KMS-11 (cell line): ENCODE measurements at regions not wholly inside any gene's neighbourhood (a gene's known extent, or its start where the extent isn't known, plus 50 kb on each side); places are given as distances from the start of the nearest gene placed in this dataset.

Source experiments
- H2AFZ ChIP-seq: fragments of 200-600 bp; sonication (generic); 2 replicates; pipeline ENCODE4 v1.6.1; 2016; ENCODE audit warnings: antibody characterized with exemption, mixed run types, low read depth
- H3K27ac ChIP-seq: fragments of 200-600 bp; sonication (generic); 2 replicates; pipeline ENCODE4 v1.6.1; 2016; ENCODE audit warnings: mild to moderate bottlenecking, mixed run types
- H3K27me3 ChIP-seq: fragments of 200-600 bp; sonication (generic); 2 replicates; pipeline ENCODE4 v1.6.1; 2017; ENCODE audit warnings: mild to moderate bottlenecking, low read depth, mixed run types, moderate library complexity; ENCODE audit not compliant: insufficient read depth
- H3K36me3 ChIP-seq: fragments of 200-600 bp; sonication (generic); 2 replicates; pipeline ENCODE4 v1.6.1; 2017; ENCODE audit warnings: mild to moderate bottlenecking, mixed run types; ENCODE audit not compliant: insufficient read depth
- H3K4me1 ChIP-seq: fragments of 200-600 bp; sonication (generic); 2 replicates; pipeline ENCODE4 v1.6.1; 2016; ENCODE audit warnings: mild to moderate bottlenecking, low read depth, mixed run types; ENCODE audit not compliant: poor library complexity, severe bottlenecking
- H3K4me2 ChIP-seq: fragments of 200-600 bp; sonication (generic); 2 replicates; pipeline ENCODE4 v1.7.0; 2016; ENCODE audit warnings: mild to moderate bottlenecking, mixed run types
- H3K4me3 ChIP-seq: fragments of 200-600 bp; sonication (generic); IDR thresholded peaks from 2 replicates; pipeline ENCODE4 v1.6.1; 2017; ENCODE audit warnings: low read depth, low read length, mixed read lengths; ENCODE audit not compliant: insufficient read depth
- H3K79me2 ChIP-seq: fragments of 200-600 bp; sonication (generic); 2 replicates; pipeline ENCODE4 v1.6.1; 2016; ENCODE audit warnings: low read depth, mixed run types; ENCODE audit not compliant: insufficient read depth
- H3K9ac ChIP-seq: fragments of 200-600 bp; sonication (generic); 2 replicates; pipeline ENCODE4 v1.6.1; 2016; ENCODE audit warnings: mild to moderate bottlenecking, mixed run types
- H4K20me1 ChIP-seq: fragments of 200-600 bp; sonication (generic); 2 replicates; pipeline ENCODE4 v1.6.1; 2016; ENCODE audit warnings: mild to moderate bottlenecking, mixed run types; ENCODE audit not compliant: insufficient read depth
- CTCF ChIP-seq: fragments of 200-600 bp; sonication (generic); conservative IDR thresholded peaks from 2 replicates; pipeline ENCODE4 v1.6.1; 2017; ENCODE audit warnings: low read depth, mild to moderate bottlenecking, antibody characterized with exemption, low read length, moderate library complexity, mixed read lengths

DNA sequence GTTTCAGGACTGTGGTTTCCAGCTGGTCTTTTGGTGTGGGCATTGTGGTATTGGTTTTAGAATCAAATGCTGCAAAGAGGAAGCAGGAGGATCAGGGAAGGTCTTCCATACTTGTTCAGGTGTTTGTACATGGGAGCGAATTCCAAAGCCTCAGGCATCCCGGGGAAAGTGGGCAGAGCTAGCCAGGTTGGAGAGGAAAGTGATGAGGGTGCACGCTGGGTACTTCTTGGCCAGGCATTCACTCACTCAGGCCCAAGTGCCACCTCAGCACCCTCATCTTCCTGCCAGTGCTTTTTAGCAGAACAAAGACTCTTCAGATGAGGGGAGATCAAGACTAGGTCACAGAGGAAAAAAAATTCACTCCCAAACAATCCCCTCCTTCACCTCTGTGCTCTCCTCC, 241.1 kb upstream of the TBX18 start:
- no peak overlapping the region for H3K27ac ChIP-seq
- H2AFZ ChIP-seq: no peak overlapping the region
- H3K4me3 ChIP-seq: no peak overlapping the region
- H4K20me1 ChIP-seq: no peaks in the 10 kb centered on the region
- no peaks in the 10 kb centered on the region for H3K27me3 ChIP-seq
- no peak overlapping the region for H3K9ac ChIP-seq
- H3K79me2 ChIP-seq: no peaks in the 10 kb centered on the region
- no peak overlapping the region for H3K4me2 ChIP-seq
- H3K36me3 ChIP-seq: no peaks in the 10 kb centered on the region
- no peak for TF ChIP-seq CTCF
- H3K4me1 ChIP-seq: no peaks in the 10 kb centered on the region

- no peak overlapping the region for H2AFZ ChIP-seq
- H4K20me1 ChIP-seq: no peaks in the 10 kb centered on the region
- no peaks in the 10 kb centered on the region for H3K27me3 ChIP-seq
- no peaks in the 10 kb centered on the region for H3K4me1 ChIP-seq
- TF ChIP-seq CTCF: no peak
- H3K4me3 ChIP-seq: no peak overlapping the region
- no peak overlapping the region for H3K4me2 ChIP-seq
- no peaks in the 10 kb centered on the region for H3K79me2 ChIP-seq
- H3K36me3 ChIP-seq: no peaks in the 10 kb centered on the region
- no peak overlapping the region for H3K27ac ChIP-seq
- H3K9ac ChIP-seq: no peak overlapping the region
Measured at GRCh38 chr6:85004361-85004995, 240.1 kb upstream of the TBX18 start.

DNA sequence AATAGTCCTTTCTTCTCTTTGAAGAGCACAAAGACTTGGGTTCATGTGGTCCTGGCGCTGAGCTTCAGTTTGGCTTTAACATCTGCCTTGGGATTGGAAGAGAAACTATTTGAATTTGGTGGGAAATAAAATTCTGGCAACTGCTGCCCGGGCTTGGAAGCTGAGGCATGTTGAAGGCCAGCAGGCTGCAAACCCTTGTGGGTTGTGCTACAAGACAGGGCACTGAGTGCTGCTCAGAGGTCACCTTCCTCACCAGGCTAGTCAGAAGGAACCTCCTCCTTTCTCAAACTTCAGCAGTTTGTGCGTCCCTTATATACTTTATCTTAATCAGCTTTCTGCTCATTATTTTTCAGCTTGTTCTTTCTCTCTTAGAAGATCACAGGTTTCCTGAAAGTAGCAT, 238.4 kb upstream of the TBX18 start:
- H3K4me2 ChIP-seq: no peak overlapping the region
- H2AFZ ChIP-seq: no peak overlapping the region
- H3K36me3 ChIP-seq: no peaks in the 10 kb centered on the region
- no peaks in the 10 kb centered on the region for H3K27me3 ChIP-seq
- H4K20me1 ChIP-seq: no peaks in the 10 kb centered on the region
- no peak overlapping the region for H3K9ac ChIP-seq
- H3K79me2 ChIP-seq: no peaks in the 10 kb centered on the region
- H3K4me3 ChIP-seq: no peak overlapping the region
- H3K4me1 ChIP-seq: no peaks in the 10 kb centered on the region
- no peak for TF ChIP-seq CTCF
- no peak overlapping the region for H3K27ac ChIP-seq

DNA sequence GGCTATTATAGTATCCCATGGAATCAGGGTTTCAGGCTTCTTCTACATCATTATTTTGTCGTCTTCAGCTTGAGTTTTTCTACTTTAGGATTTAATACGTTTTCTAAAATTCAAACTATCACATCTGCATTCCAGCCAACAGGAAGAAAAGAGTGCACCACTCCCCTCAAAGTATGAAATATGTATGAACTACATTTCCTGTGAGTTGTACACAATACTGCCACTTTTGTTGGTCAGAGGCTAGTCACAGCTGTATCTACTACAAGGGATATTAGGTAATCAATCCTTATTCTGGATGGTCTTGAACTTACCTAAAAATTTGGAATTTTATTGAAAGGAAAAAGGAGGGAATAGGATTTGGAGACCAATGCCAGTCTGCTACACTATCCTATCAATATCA, 235.6 kb upstream of the TBX18 start:
- no peaks in the 10 kb centered on the region for H3K4me1 ChIP-seq
- H3K4me3 ChIP-seq: no peak overlapping the region
- no peaks in the 10 kb centered on the region for H3K36me3 ChIP-seq
- H3K9ac ChIP-seq: no peak overlapping the region
- no peaks in the 10 kb centered on the region for H3K27me3 ChIP-seq
- H3K79me2 ChIP-seq: no peaks in the 10 kb centered on the region
- no peak overlapping the region for H3K27ac ChIP-seq
- no peaks in the 10 kb centered on the region for H4K20me1 ChIP-seq
- H3K4me2 ChIP-seq: no peak overlapping the region
- no peak for TF ChIP-seq CTCF
- no peak overlapping the region for H2AFZ ChIP-seq
